Esophagus squamous epithelium (tissue), 5 donors: ENCODE measurements at regions not wholly inside any gene's neighbourhood (a gene's known extent, or its start where the extent isn't known, plus 50 kb on each side); places are given as distances from the start of the nearest gene placed in this dataset.

Source experiments
- DNase-seq: peaks from one replicate; lab custom pipeline; 2025; lab: John Stamatoyannopoulos, UW
- H3K27ac ChIP-seq, 4 donors: fragments of 200-600 bp; sonication (generic); one replicate each; pipeline ENCODE4 v1.5.1; 2016 to 2019; ENCODE audit warnings: mild to moderate bottlenecking in 1 of 4
- H3K27me3 ChIP-seq, 4 donors: fragments of 200-600 bp; sonication (generic); 1 replicate in 3 of 4; 2 replicates in 1 of 4; pipeline versions ENCODE4 v1.5.1 to v1.6.0; 2017 to 2021; ENCODE audit warnings: antibody characterized with exemption in 1 of 4
- H3K36me3 ChIP-seq, 3 donors: fragments of 200-600 bp; sonication (generic); one replicate each; pipeline ENCODE4 v1.5.1; 2016 to 2019
- H3K4me1 ChIP-seq, 3 donors: fragments of 200-600 bp; sonication (generic); one replicate each; pipeline ENCODE4 v1.5.1; 2017 to 2019
- H3K4me3 ChIP-seq, 4 donors: fragments of 200-600 bp; sonication (generic); 1 replicate in 3 of 4; 2 replicates in 1 of 4; pipeline ENCODE4 v1.5.1; 2016 to 2019; ENCODE audit warnings: mild to moderate bottlenecking in 2 of 4, moderate library complexity in 1 of 4
- H3K9me3 ChIP-seq, 3 donors: fragments of 200-600 bp; sonication (generic); one replicate each; pipeline ENCODE4 v1.5.1; 2016 to 2019
- POLR2A ChIP-seq, 4 donors: fragments of 450-650 bp; IDR thresholded peaks; one replicate each; pipeline ENCODE4 v1.6.1; 2017; ENCODE audit warnings: antibody characterized with exemption in 4 of 4, mild to moderate bottlenecking in 4 of 4, moderate library complexity in 3 of 4
- WGBS, 2 donors: methylation state at CpG; one replicate each; pipeline ENCODE4 v1.1.5; 2018; 5-methylcytosine and 5-hydroxymethylcytosine counted together
- intact Hi-C: fragments of 100-400 bp; cut with DNase I; formaldehyde crosslinking; loops from one replicate; pipeline ENCODE4 v1.15.0; 2022
- TF ChIP-seq, protein P1 (sequence below), 6 experiments: fragments of 450-650 bp in 4 of 6; fragments of 200-600 bp in 2 of 6; sonication (generic) in 2 of 6; IDR thresholded peaks; one replicate each; pipeline ENCODE4 v1.5.1; 2016 to 2019; ENCODE audit warnings: antibody characterized with exemption in 6 of 6, mild to moderate bottlenecking in 4 of 6, moderate library complexity in 4 of 6
- donor health status: DM: yes; HTN: yes; CAD: no.

DNA sequence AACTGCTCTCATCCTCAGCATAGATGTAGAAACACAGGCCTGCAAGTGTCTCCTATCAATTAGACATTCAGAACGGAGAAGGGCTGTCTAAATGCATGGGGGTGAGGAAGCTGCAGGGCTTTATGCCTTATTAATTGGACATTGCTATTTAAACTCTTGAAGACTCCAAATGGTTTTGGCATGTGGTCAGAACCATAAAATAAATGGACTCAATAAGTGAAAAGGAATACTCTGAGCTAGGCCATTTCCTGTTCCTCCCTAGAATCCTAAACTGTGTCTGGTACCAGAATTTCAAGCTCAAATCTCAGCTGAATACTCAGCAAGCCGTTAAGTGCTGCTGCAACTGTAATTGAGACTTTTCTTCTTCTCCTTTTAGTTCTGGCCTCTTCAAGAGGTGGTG lies 80.4 kb upstream of the C1orf87 start:
- no peaks in the 10 kb centered on the region for H3K27me3 ChIP-seq
- no peaks in the 10 kb centered on the region for H3K9me3 ChIP-seq
- no peak overlapping the region for H3K27ac ChIP-seq
- no peak overlapping the region for H3K4me3 ChIP-seq
- H3K36me3 ChIP-seq, result no peaks in the 10 kb centered on the region
- no peaks in the 10 kb centered on the region for H3K4me1 ChIP-seq
- intact Hi-C loops, result no loop called here
- DNase-seq, result no peak
- TF ChIP-seq, protein P1, sequence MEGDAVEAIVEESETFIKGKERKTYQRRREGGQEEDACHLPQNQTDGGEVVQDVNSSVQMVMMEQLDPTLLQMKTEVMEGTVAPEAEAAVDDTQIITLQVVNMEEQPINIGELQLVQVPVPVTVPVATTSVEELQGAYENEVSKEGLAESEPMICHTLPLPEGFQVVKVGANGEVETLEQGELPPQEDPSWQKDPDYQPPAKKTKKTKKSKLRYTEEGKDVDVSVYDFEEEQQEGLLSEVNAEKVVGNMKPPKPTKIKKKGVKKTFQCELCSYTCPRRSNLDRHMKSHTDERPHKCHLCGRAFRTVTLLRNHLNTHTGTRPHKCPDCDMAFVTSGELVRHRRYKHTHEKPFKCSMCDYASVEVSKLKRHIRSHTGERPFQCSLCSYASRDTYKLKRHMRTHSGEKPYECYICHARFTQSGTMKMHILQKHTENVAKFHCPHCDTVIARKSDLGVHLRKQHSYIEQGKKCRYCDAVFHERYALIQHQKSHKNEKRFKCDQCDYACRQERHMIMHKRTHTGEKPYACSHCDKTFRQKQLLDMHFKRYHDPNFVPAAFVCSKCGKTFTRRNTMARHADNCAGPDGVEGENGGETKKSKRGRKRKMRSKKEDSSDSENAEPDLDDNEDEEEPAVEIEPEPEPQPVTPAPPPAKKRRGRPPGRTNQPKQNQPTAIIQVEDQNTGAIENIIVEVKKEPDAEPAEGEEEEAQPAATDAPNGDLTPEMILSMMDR (IDR thresholded peaks at IDR 0.05), result no peak
- no peak for TF ChIP-seq POLR2A (IDR thresholded peaks at IDR 0.05)
- 58 to 66% methylated on average over 2 of the region's 2 CpGs for WGBS, 2 donors

DNA sequence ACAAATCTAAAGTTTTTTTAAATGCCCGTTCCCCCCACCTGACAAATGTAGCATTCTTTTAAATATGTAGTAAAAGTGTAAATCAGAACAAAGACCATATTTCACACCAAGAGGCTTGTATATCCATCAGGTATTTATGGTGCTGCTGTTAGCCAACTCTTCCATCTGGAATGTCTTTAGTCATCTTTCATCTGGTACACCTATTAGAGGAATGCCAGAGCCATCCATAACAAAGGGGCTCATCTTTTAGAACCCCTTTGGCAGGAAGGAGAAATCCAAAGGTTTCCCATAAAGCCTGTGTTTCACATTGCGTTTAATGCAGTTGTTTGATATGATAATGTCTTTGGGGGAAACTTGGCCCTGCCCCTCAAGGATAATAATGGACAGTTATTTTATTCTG lies 79.3 kb upstream of the C1orf87 start:
- TF ChIP-seq, protein P1 (IDR thresholded peaks at IDR 0.05), result no peak
- TF ChIP-seq POLR2A (IDR thresholded peaks at IDR 0.05), result no peak
- Histone ChIP-seq H3K27ac (no peak overlapping the region), H3K27me3 (no peaks in the 10 kb centered on the region), H3K4me3 (no peak overlapping the region), H3K36me3 (no peaks in the 10 kb centered on the region), H3K9me3 (no peaks in the 10 kb centered on the region), H3K4me1 (no peaks in the 10 kb centered on the region)
- WGBS, 2 donors, result 81 to 84% methylated on average over 2 of the region's 2 CpGs
- no peak for DNase-seq
- intact Hi-C loops, result no loop called here

DNA sequence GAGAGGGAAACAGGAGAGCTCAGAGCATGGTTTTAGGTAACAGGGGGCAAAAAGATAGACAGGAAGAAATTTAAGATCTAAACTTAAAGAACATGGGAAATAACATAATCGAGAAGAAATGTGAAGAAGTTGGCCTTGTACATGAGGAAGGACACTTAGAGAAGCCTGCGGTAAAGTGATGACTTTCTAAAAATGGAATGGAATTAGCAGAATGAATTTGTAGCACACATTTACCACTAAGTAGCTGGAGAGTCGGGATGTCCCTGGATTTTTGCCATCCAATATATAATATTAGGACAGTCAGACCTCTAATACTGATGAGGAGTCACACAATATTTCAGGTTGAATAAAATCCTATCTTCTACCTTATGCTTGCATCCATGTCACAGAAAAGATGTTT lies 77.7 kb upstream of the C1orf87 start:
- Histone ChIP-seq H3K9me3 (no peaks in the 10 kb centered on the region), H3K4me1 (no peaks in the 10 kb centered on the region), H3K27ac (no peak overlapping the region), H3K36me3 (no peaks in the 10 kb centered on the region), H3K4me3 (no peak overlapping the region), H3K27me3 (no peaks in the 10 kb centered on the region)
- TF ChIP-seq, protein P1 (IDR thresholded peaks at IDR 0.05), result no peak
- no peak for TF ChIP-seq POLR2A (IDR thresholded peaks at IDR 0.05)
- WGBS, 2 donors, result 75% methylated on average over 3 of the region's 3 CpGs
- intact Hi-C loops, result no loop called here
- no peak for DNase-seq

DNA sequence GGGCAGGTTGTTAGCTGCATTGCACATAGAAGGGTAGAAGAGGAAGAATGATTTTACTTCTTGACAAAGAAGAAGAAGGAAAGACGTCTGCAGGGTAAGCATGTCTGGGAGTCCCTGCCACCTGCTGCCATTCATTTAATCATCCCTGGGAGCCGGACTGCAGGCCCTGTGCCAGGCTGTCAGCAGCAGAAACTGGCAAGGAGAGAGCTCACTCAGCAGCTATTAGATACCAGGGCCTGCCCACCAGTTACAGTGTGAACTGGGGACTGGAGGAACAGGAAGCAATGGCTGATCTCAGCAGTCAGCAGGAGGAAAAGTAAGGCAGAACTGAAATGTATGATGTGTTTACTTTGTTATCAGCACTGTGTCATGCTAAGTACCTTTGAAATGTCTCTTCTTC lies 75.7 kb upstream of the C1orf87 start:
- H3K27ac ChIP-seq, result no peak overlapping the region

DNA sequence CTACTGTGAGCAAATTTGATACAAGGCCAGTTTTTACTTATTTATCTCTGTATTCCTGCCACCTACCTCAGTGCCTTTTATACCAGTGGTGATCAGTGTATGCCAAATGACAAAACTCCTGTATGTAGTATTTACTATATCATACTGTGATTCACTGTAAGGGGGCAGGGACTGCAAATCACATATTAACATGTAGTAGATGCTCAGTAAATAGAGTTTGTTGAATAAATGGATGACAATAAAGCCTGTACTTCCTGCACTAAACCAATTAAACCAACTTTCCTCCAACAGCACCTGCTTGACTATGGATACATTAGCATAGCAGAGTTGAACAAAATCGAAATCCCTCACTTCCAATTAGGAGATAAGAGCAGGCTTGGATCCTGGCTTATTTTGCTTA lies 73.3 kb upstream of the C1orf87 start:
- DNase-seq, result no peak
- TF ChIP-seq POLR2A (IDR thresholded peaks at IDR 0.05), result no peak
- TF ChIP-seq, protein P1 (IDR thresholded peaks at IDR 0.05), result no peak
- Histone ChIP-seq H3K9me3 (no peaks in the 10 kb centered on the region), H3K4me1 (no peaks in the 10 kb centered on the region), H3K27me3 (no peaks in the 10 kb centered on the region), H3K4me3 (no peak overlapping the region), H3K36me3 (no peaks in the 10 kb centered on the region), H3K27ac (no peak overlapping the region)
- 40 to 53% methylated on average over 1 of the region's 1 CpG for WGBS, 2 donors
- intact Hi-C loops, result no loop called here

More for the DNA sequence above, 75.7 kb upstream of the C1orf87 start:
- Histone ChIP-seq H3K4me3 (no peak overlapping the region), H3K4me1 (no peaks in the 10 kb centered on the region), H3K9me3 (no peaks in the 10 kb centered on the region), H3K36me3 (no peaks in the 10 kb centered on the region), H3K27me3 (no peaks in the 10 kb centered on the region)
- WGBS, 2 donors, result 18 to 25% methylated on average over 2 of the region's 2 CpGs
- intact Hi-C loops, result no loop called here
- TF ChIP-seq, protein P1 (IDR thresholded peaks at IDR 0.05), result no peak
- no peak for TF ChIP-seq POLR2A (IDR thresholded peaks at IDR 0.05)
- DNase-seq, result no peak
